DOHH2 (cell line): ENCODE measurements at regions not wholly inside any gene's neighbourhood (a gene's known extent, or its start where the extent isn't known, plus 50 kb on each side); places are given as distances from the start of the nearest gene placed in this dataset.

Source experiments
- EZH2phosphoT487 ChIP-seq: fragments of 200-600 bp; sonication (generic); IDR thresholded peaks from 2 replicates; pipeline ENCODE4 v1.6.1; 2017; ENCODE audit warnings: borderline replicate concordance, mild to moderate bottlenecking, antibody characterized with exemption, low read length, moderate library complexity, mixed read lengths
- TF ChIP-seq, protein P1 (sequence below): fragments of 200-600 bp; sonication (generic); IDR thresholded peaks from one replicate; pipeline ENCODE4 v1.5.1; 2014; ENCODE audit warnings: antibody characterized with exemption, mild to moderate bottlenecking, low read depth, low read length; ENCODE audit not compliant: poor library complexity, severe bottlenecking

GRCh38 chr14:71341156-71341555 is 433.9 kb downstream of the PCNX1 start:
- TF ChIP-seq, protein P1, sequence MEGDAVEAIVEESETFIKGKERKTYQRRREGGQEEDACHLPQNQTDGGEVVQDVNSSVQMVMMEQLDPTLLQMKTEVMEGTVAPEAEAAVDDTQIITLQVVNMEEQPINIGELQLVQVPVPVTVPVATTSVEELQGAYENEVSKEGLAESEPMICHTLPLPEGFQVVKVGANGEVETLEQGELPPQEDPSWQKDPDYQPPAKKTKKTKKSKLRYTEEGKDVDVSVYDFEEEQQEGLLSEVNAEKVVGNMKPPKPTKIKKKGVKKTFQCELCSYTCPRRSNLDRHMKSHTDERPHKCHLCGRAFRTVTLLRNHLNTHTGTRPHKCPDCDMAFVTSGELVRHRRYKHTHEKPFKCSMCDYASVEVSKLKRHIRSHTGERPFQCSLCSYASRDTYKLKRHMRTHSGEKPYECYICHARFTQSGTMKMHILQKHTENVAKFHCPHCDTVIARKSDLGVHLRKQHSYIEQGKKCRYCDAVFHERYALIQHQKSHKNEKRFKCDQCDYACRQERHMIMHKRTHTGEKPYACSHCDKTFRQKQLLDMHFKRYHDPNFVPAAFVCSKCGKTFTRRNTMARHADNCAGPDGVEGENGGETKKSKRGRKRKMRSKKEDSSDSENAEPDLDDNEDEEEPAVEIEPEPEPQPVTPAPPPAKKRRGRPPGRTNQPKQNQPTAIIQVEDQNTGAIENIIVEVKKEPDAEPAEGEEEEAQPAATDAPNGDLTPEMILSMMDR, result no peak
- no peak for TF ChIP-seq EZH2phosphoT487
